BE2C (cell line): ENCODE measurements at regions not wholly inside any gene's neighbourhood (a gene's known extent, or its start where the extent isn't known, plus 50 kb on each side); places are given as distances from the start of the nearest gene placed in this dataset.

Source experiments
- DNase-seq: peaks from one replicate; pipeline ENCODE4 v3.0.0-alpha.2; 2020
- H3K27me3 ChIP-seq: fragments of 250-450 bp; sonication (Bioruptor Pico); 2 replicates; pipeline ENCODE4 v1.5.1; 2020; ENCODE audit warnings: mild to moderate bottlenecking
- H3K36me3 ChIP-seq: fragments of 250-450 bp; sonication (Bioruptor Pico); 2 replicates; pipeline ENCODE4 v1.5.1; 2020; ENCODE audit warnings: mild to moderate bottlenecking
- H3K4me1 ChIP-seq: fragments of 250-450 bp; sonication (Bioruptor Pico); 2 replicates; pipeline ENCODE4 v1.5.1; 2020
- H3K4me3 ChIP-seq: 2 replicates; pipeline ENCODE4 v1.5.1; 2011; ENCODE audit warnings: low read depth, low read length
- H3K9me3 ChIP-seq: fragments of 250-450 bp; sonication (Bioruptor Pico); 2 replicates; pipeline ENCODE4 v1.5.1; 2020
- TF ChIP-seq, protein P1 (sequence below): IDR thresholded peaks from 2 replicates; pipeline ENCODE4 v1.5.1; 2012; ENCODE audit warnings: mild to moderate bottlenecking, low read depth, low read length

- H3K4me3 ChIP-seq = no peak overlapping the region
- H3K9me3 ChIP-seq = no peaks in the 10 kb centered on the region
- TF ChIP-seq, protein P1, sequence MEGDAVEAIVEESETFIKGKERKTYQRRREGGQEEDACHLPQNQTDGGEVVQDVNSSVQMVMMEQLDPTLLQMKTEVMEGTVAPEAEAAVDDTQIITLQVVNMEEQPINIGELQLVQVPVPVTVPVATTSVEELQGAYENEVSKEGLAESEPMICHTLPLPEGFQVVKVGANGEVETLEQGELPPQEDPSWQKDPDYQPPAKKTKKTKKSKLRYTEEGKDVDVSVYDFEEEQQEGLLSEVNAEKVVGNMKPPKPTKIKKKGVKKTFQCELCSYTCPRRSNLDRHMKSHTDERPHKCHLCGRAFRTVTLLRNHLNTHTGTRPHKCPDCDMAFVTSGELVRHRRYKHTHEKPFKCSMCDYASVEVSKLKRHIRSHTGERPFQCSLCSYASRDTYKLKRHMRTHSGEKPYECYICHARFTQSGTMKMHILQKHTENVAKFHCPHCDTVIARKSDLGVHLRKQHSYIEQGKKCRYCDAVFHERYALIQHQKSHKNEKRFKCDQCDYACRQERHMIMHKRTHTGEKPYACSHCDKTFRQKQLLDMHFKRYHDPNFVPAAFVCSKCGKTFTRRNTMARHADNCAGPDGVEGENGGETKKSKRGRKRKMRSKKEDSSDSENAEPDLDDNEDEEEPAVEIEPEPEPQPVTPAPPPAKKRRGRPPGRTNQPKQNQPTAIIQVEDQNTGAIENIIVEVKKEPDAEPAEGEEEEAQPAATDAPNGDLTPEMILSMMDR = no peak
- no peak for DNase-seq
- H3K4me1 ChIP-seq = no peaks in the 10 kb centered on the region
- H3K27me3 ChIP-seq = no peaks in the 10 kb centered on the region
- H3K36me3 ChIP-seq = no peaks in the 10 kb centered on the region
Measured at GRCh38 chr2:78676921-78677696, 348.4 kb upstream of the REG3G start.

DNA sequence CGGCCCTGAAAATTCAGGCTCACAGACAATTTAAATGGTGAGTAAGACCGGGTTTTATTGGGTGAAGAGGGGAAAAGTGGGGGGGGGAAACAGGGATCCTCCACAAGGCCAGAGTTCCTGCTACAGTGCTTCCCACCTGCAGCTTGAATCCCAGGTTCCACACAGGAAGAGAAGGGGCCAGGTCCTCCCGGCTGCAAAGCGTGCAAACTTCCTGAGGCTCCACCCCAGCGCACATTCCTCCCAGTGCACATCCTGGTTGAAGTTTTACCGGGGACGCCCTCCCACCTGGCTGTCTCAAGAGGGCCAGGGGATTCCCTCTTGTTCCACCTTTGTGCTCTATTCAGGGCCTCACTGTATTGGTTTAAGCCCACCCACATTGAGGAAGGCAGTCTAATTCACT, 347.7 kb upstream of the REG3G start:
- Histone ChIP-seq H3K4me1 (no peaks in the 10 kb centered on the region), H3K9me3 (no peaks in the 10 kb centered on the region), H3K27me3 (no peaks in the 10 kb centered on the region), H3K4me3 (no peak overlapping the region), H3K36me3 (no peaks in the 10 kb centered on the region)
- no peak for DNase-seq
- TF ChIP-seq, protein P1 = no peak

DNA sequence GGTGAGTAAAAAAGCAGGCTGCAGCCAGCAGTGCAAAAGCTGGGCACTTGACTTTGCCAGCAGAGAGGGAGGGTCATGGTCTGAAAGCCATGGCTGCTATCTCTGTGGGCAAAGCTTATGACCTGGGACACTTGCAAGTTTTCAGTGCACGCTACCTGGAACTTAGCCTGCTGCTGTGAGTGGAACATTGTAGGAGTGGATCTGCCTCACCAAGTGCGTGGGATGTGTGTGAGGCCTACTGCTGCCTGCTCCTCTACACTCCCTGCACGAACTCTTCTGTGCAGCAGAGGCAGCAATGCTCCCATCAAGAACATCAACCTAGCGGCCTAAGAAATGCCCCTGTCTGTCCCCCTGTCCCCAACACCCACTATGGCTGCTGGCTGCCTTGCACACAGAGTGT, 344.1 kb upstream of the REG3G start:
- Histone ChIP-seq H3K9me3 (no peaks in the 10 kb centered on the region), H3K4me1 (no peaks in the 10 kb centered on the region), H3K36me3 (no peaks in the 10 kb centered on the region), H3K27me3 (no peaks in the 10 kb centered on the region), H3K4me3 (no peak overlapping the region)
- TF ChIP-seq, protein P1 = no peak
- no peak for DNase-seq

GRCh38 chr2:78682781-78683180, 342.7 kb upstream of the REG3G start:
- H3K4me3 ChIP-seq = no peak overlapping the region
- no peak for DNase-seq
- H3K27me3 ChIP-seq = no peaks in the 10 kb centered on the region
- no peaks in the 10 kb centered on the region for H3K4me1 ChIP-seq
- H3K9me3 ChIP-seq = no peaks in the 10 kb centered on the region
- H3K36me3 ChIP-seq = no peaks in the 10 kb centered on the region
- TF ChIP-seq, protein P1 = no peak

GRCh38 chr2:78686625-78687153, 338.8 kb upstream of the REG3G start:
- DNase-seq = no peak
- TF ChIP-seq, protein P1 = no peak
- no peaks in the 10 kb centered on the region for H3K36me3 ChIP-seq
- H3K4me3 ChIP-seq = no peak overlapping the region
- H3K27me3 ChIP-seq = no peaks in the 10 kb centered on the region
- no peaks in the 10 kb centered on the region for H3K9me3 ChIP-seq
- H3K4me1 ChIP-seq = no peaks in the 10 kb centered on the region

DNA sequence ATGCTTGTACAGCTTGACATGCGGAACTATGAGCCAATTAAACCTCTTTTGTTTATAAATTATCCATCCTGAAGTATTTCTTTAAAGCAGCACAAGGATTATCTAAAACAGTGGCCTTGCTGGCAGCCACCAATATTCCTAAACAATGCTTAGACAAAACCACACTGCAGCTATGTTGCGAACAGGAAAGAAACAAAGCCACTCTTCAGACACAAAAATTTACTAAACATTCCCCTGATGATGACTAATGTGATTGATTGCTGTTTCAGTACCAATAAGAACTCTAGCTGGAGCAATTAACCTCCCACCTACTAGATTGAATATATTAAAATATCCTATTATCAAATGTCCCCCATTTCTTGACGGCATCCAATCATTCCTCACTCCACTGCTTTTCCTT, 325.8 kb upstream of the REG3G start:
- Histone ChIP-seq H3K9me3 (no peaks in the 10 kb centered on the region), H3K4me3 (no peak overlapping the region), H3K4me1 (no peaks in the 10 kb centered on the region), H3K27me3 (no peaks in the 10 kb centered on the region), H3K36me3 (no peaks in the 10 kb centered on the region)
- TF ChIP-seq, protein P1 = no peak
- no peak for DNase-seq
